KMS-11 (cell line): ENCODE measurements at regions not wholly inside any gene's neighbourhood (a gene's known extent, or its start where the extent isn't known, plus 50 kb on each side); places are given as distances from the start of the nearest gene placed in this dataset.
"Not testable (repeated sequence)": the region's sequence is repeated elsewhere in the genome, so short reads cannot be mapped to it uniquely, and the experiment has no call there.

Experiments used
- H2AFZ ChIP-seq: fragments of 200-600 bp; sonication (generic); 2 replicates; pipeline ENCODE4 v1.6.1; 2016; ENCODE audit warnings: antibody characterized with exemption, mixed run types, low read depth
- H3K27ac ChIP-seq: fragments of 200-600 bp; sonication (generic); 2 replicates; pipeline ENCODE4 v1.6.1; 2016; ENCODE audit warnings: mild to moderate bottlenecking, mixed run types
- H3K27me3 ChIP-seq: fragments of 200-600 bp; sonication (generic); 2 replicates; pipeline ENCODE4 v1.6.1; 2017; ENCODE audit warnings: mild to moderate bottlenecking, low read depth, mixed run types, moderate library complexity; ENCODE audit not compliant: insufficient read depth
- H3K36me3 ChIP-seq: fragments of 200-600 bp; sonication (generic); 2 replicates; pipeline ENCODE4 v1.6.1; 2017; ENCODE audit warnings: mild to moderate bottlenecking, mixed run types; ENCODE audit not compliant: insufficient read depth
- H3K4me1 ChIP-seq: fragments of 200-600 bp; sonication (generic); 2 replicates; pipeline ENCODE4 v1.6.1; 2016; ENCODE audit warnings: mild to moderate bottlenecking, low read depth, mixed run types; ENCODE audit not compliant: poor library complexity, severe bottlenecking
- H3K4me2 ChIP-seq: fragments of 200-600 bp; sonication (generic); 2 replicates; pipeline ENCODE4 v1.7.0; 2016; ENCODE audit warnings: mild to moderate bottlenecking, mixed run types
- H3K4me3 ChIP-seq: fragments of 200-600 bp; sonication (generic); IDR thresholded peaks from 2 replicates; pipeline ENCODE4 v1.6.1; 2017; ENCODE audit warnings: low read depth, low read length, mixed read lengths; ENCODE audit not compliant: insufficient read depth
- H3K79me2 ChIP-seq: fragments of 200-600 bp; sonication (generic); 2 replicates; pipeline ENCODE4 v1.6.1; 2016; ENCODE audit warnings: low read depth, mixed run types; ENCODE audit not compliant: insufficient read depth
- H3K9ac ChIP-seq: fragments of 200-600 bp; sonication (generic); 2 replicates; pipeline ENCODE4 v1.6.1; 2016; ENCODE audit warnings: mild to moderate bottlenecking, mixed run types
- H4K20me1 ChIP-seq: fragments of 200-600 bp; sonication (generic); 2 replicates; pipeline ENCODE4 v1.6.1; 2016; ENCODE audit warnings: mild to moderate bottlenecking, mixed run types; ENCODE audit not compliant: insufficient read depth
- TF ChIP-seq, protein P1 (sequence below): fragments of 200-600 bp; sonication (generic); conservative IDR thresholded peaks from 2 replicates; pipeline ENCODE4 v1.6.1; 2017; ENCODE audit warnings: low read depth, mild to moderate bottlenecking, antibody characterized with exemption, low read length, moderate library complexity, mixed read lengths

DNA sequence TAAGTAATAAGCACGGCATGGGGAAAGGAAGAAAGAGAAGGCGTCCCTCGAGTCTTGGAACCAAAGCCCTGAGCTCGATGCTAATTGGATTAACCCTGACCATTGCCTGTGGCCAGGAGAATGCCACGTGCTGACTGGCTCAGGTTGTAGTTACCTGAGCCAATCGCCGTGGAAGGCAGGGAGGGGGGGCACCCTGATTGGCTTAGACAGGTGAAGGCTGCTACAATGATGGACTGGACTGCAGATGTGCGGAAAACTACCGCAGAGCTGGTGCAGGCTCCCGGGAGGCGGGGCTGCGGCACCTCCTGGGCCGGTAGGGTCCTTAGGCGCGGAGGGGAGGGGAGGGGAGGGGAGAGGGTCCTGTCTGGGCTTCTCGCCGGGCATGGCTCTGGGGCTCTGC, 121.3 kb downstream of the TFAP2C start:
- Histone ChIP-seq H3K9ac (no peak overlapping the region), H3K27me3 (no peaks in the 10 kb centered on the region), H3K79me2 (no peaks in the 10 kb centered on the region), H3K4me3 (no peak overlapping the region), H2AFZ (no peak overlapping the region), H3K27ac (no peak overlapping the region), H3K4me1 (no peaks in the 10 kb centered on the region), H4K20me1 (no peaks in the 10 kb centered on the region), H3K36me3 (no peaks in the 10 kb centered on the region), H3K4me2 (no peak overlapping the region)
- TF ChIP-seq, protein P1, sequence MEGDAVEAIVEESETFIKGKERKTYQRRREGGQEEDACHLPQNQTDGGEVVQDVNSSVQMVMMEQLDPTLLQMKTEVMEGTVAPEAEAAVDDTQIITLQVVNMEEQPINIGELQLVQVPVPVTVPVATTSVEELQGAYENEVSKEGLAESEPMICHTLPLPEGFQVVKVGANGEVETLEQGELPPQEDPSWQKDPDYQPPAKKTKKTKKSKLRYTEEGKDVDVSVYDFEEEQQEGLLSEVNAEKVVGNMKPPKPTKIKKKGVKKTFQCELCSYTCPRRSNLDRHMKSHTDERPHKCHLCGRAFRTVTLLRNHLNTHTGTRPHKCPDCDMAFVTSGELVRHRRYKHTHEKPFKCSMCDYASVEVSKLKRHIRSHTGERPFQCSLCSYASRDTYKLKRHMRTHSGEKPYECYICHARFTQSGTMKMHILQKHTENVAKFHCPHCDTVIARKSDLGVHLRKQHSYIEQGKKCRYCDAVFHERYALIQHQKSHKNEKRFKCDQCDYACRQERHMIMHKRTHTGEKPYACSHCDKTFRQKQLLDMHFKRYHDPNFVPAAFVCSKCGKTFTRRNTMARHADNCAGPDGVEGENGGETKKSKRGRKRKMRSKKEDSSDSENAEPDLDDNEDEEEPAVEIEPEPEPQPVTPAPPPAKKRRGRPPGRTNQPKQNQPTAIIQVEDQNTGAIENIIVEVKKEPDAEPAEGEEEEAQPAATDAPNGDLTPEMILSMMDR = no peak

DNA sequence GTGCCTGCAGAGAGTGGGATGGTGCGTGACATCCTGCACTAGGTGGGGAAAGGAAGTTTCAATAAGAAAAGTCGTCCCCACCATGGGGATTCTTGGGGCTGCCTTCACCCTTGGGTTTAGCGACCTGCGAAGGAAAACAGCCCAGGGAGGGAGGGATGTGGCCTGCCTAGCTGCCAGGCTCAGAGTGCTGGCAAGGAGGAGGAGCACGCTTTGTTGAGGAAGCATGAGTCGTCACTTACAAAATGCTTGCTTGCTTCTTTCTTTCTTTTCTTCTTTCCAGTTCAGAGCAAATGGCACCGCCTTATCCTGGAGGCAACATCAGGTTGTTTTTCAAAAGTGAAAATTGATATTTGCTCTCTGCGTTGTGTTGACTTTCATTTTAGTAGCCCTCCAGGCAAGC, 123.2 kb downstream of the TFAP2C start:
- no peaks in the 10 kb centered on the region for H3K79me2 ChIP-seq
- H4K20me1 ChIP-seq = no peaks in the 10 kb centered on the region
- TF ChIP-seq, protein P1 = no peak
- H3K4me1 ChIP-seq = no peaks in the 10 kb centered on the region
- no peak overlapping the region for H3K9ac ChIP-seq
- H3K27me3 ChIP-seq = no peaks in the 10 kb centered on the region
- H2AFZ ChIP-seq = no peak overlapping the region
- H3K4me2 ChIP-seq = no peak overlapping the region
- H3K36me3 ChIP-seq = no peaks in the 10 kb centered on the region
- no peak overlapping the region for H3K4me3 ChIP-seq
- H3K27ac ChIP-seq = no peak overlapping the region

DNA sequence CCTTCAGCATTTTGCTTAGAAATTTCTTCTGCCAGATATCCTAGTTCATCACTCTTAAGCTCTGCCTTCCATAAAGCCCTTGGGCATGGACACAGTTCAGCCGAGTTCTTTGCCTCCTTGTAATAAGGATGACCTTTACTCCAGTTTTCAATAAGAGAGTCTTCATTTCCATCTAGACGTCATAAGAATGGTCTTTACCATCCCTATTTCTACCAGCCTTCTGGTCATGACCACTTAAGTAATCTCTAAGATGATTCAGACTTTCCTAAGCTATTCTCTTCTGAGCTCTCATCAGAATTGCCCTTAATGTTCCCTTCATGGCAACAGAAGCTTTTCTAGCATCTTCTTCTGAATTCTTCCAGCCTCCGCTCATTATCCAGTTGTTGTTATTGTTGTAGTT, 126.1 kb downstream of the TFAP2C start:
- no peaks in the 10 kb centered on the region for H4K20me1 ChIP-seq
- H3K27me3 ChIP-seq = no peaks in the 10 kb centered on the region
- no peak overlapping the region for H3K4me3 ChIP-seq
- no peak overlapping the region for H3K4me2 ChIP-seq
- H3K4me1 ChIP-seq = no peaks in the 10 kb centered on the region
- H3K9ac ChIP-seq = no peak overlapping the region
- no peak overlapping the region for H2AFZ ChIP-seq
- H3K79me2 ChIP-seq = no peaks in the 10 kb centered on the region
- TF ChIP-seq, protein P1 = no peak
- no peaks in the 10 kb centered on the region for H3K36me3 ChIP-seq
- no peak overlapping the region for H3K27ac ChIP-seq

DNA sequence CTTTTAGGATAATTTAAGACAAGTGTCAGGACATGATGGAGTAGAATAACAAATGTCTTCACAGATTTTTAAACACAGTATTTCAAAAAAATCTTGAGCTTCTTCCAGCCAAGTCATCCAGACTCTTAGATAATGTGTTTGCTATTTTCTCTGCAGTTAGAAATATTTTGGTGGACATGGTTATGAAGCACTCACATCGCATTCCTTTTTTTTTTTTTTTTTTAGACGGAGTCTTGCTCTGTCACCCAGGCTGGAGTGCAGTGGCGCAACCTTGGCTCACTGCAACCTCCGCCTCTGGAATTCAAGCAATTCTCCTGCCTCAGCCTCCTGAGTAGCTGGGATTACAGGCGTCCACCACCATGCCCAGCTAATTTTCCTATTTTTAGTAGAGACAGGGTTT, 127.6 kb downstream of the TFAP2C start:
- not testable (repeated sequence) for H2AFZ ChIP-seq, H3K27me3 ChIP-seq, H3K4me3 ChIP-seq, H4K20me1 ChIP-seq, H3K4me1 ChIP-seq, H3K4me2 ChIP-seq, H3K79me2 ChIP-seq, H3K9ac ChIP-seq, H3K36me3 ChIP-seq, H3K27ac ChIP-seq

DNA sequence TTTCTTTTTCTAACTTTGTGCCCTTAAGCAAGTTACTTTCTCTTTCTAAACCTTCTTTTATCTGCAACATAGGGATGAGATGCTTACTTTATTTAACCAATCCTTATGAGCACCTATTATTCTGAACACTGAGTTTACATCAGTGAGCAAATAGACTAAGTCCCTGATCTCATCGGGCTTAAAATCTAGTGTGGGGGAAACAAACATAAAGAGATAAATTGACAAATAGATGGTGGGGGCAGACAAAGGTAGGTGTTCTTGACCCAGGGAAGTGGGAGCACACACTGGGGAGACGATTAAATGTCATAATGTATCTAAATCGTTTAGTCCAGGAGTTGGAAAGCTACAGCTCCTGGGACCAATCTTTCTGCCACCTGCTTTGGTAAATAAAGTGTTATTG, 129.6 kb downstream of the TFAP2C start:
- Histone ChIP-seq H3K4me2 (no peak overlapping the region), H2AFZ (no peak overlapping the region), H3K36me3 (no peaks in the 10 kb centered on the region), H3K27ac (no peak overlapping the region), H3K79me2 (no peaks in the 10 kb centered on the region), H3K9ac (no peak overlapping the region), H3K4me1 (no peaks in the 10 kb centered on the region), H3K27me3 (no peaks in the 10 kb centered on the region), H3K4me3 (no peak overlapping the region), H4K20me1 (no peaks in the 10 kb centered on the region)
- TF ChIP-seq, protein P1 = no peak
